ENCODE measurements at regions not wholly inside any gene's neighbourhood (a gene's known extent, or its start where the extent isn't known, plus 50 kb on each side); places are given as distances from the start of the nearest gene placed in this dataset.

GRCh38 chrX:6678313-6678712, 143.4 kb upstream of the VCX3A start:
- H3K27me3 ChIP-seq (ENCODE audit: control insufficient read depth, extremely low read depth, insufficient read depth, low read length), result no peaks in the 10 kb centered on the region
- no peak overlapping the region for H3K4me2 ChIP-seq (ENCODE audit: control insufficient read depth, extremely low read depth, insufficient read depth, low read depth, low read length)
- H4K20me1 ChIP-seq (ENCODE audit: control insufficient read depth, extremely low read depth, insufficient read depth, low read length), result no peaks in the 10 kb centered on the region
- FAIRE-seq, result no peak
- TF ChIP-seq EZH2 (IDR thresholded peaks at IDR 0.05; ENCODE audit: low read length), result no peak
- TF ChIP-seq CTCF (optimal IDR thresholded peaks at IDR 0.05 in 1 of 3, IDR thresholded peaks at IDR 0.05 in 1 of 3, conservative IDR thresholded peaks at IDR 0.05 in 1 of 3; ENCODE audit: extremely low read depth in 1 of 3, insufficient read depth in 2 of 3, low read length in 3 of 3), result no peak
- no peak overlapping the region for H3K9ac ChIP-seq (ENCODE audit: control insufficient read depth, extremely low read depth, insufficient read depth, low read length)
- no peak overlapping the region for H3K27ac ChIP-seq (ENCODE audit: control insufficient read depth, insufficient read depth, low read length)
- H3K4me3 ChIP-seq (ENCODE audit: control insufficient read depth in 2 of 3, extremely low read depth in 1 of 3, insufficient read depth in 2 of 3, low read depth in 1 of 3, low read length in 3 of 3), result no peak overlapping the region
- H3K9me1 ChIP-seq (ENCODE audit: control insufficient read depth, extremely low read depth, insufficient read depth, low read length), result no peaks in the 10 kb centered on the region
- dilution Hi-C loops (cut with MboI; ENCODE audit: extremely low pct_ligation_motif_present, low sequenced_read_pairs), result no loop called here
- H3K36me3 ChIP-seq (ENCODE audit: control insufficient read depth in 2 of 2, extremely low read depth in 1 of 2, insufficient read depth in 2 of 2, low read length in 2 of 2), result no peaks in the 10 kb centered on the region
- DNase-seq (ENCODE audit: low read depth, low spot score), result no peak
- H2AFZ ChIP-seq (ENCODE audit: control insufficient read depth, low read length), result no peak overlapping the region
- H3K4me1 ChIP-seq (ENCODE audit: control insufficient read depth, extremely low read depth, insufficient read depth, low read length), result no peaks in the 10 kb centered on the region
- H3K9me3 ChIP-seq (ENCODE audit: control insufficient read depth, low read depth, low read length), result no peaks in the 10 kb centered on the region
- H3K79me2 ChIP-seq (ENCODE audit: control insufficient read depth, insufficient read depth, low read length), result no peaks in the 10 kb centered on the region

GRCh38 chrX:6674734-6675133, 139.8 kb upstream of the VCX3A start:
- Histone ChIP-seq H3K4me2 (ENCODE audit: control insufficient read depth, extremely low read depth, insufficient read depth, low read depth, low read length) (no peak overlapping the region), H4K20me1 (ENCODE audit: control insufficient read depth, extremely low read depth, insufficient read depth, low read length) (no peaks in the 10 kb centered on the region), H3K27me3 (ENCODE audit: control insufficient read depth, extremely low read depth, insufficient read depth, low read length) (no peaks in the 10 kb centered on the region), H3K9me3 (ENCODE audit: control insufficient read depth, low read depth, low read length) (no peaks in the 10 kb centered on the region), H2AFZ (ENCODE audit: control insufficient read depth, low read length) (no peak overlapping the region), H3K9ac (ENCODE audit: control insufficient read depth, extremely low read depth, insufficient read depth, low read length) (no peak overlapping the region), H3K36me3 (ENCODE audit: control insufficient read depth in 2 of 2, extremely low read depth in 1 of 2, insufficient read depth in 2 of 2, low read length in 2 of 2) (no peaks in the 10 kb centered on the region), H3K9me1 (ENCODE audit: control insufficient read depth, extremely low read depth, insufficient read depth, low read length) (no peaks in the 10 kb centered on the region), H3K27ac (ENCODE audit: control insufficient read depth, insufficient read depth, low read length) (no peak overlapping the region), H3K79me2 (ENCODE audit: control insufficient read depth, insufficient read depth, low read length) (no peaks in the 10 kb centered on the region), H3K4me3 (ENCODE audit: control insufficient read depth in 2 of 3, extremely low read depth in 1 of 3, insufficient read depth in 2 of 3, low read depth in 1 of 3, low read length in 3 of 3) (no peak overlapping the region), H3K4me1 (ENCODE audit: control insufficient read depth, extremely low read depth, insufficient read depth, low read length) (no peaks in the 10 kb centered on the region)
- DNase-seq (ENCODE audit: low read depth, low spot score), result no peak
- FAIRE-seq, result no peak
- dilution Hi-C loops (cut with MboI; ENCODE audit: extremely low pct_ligation_motif_present, low sequenced_read_pairs), result no loop called here
- TF ChIP-seq CTCF (optimal IDR thresholded peaks at IDR 0.05 in 1 of 3, IDR thresholded peaks at IDR 0.05 in 1 of 3, conservative IDR thresholded peaks at IDR 0.05 in 1 of 3; ENCODE audit: extremely low read depth in 1 of 3, insufficient read depth in 2 of 3, low read length in 3 of 3), result no peak
- TF ChIP-seq EZH2 (IDR thresholded peaks at IDR 0.05; ENCODE audit: low read length), result no peak

Measured in keratinocyte (primary cell).